K562 (cell line): ENCODE measurements at regions not wholly inside any gene's neighbourhood (a gene's known extent, or its start where the extent isn't known, plus 50 kb on each side); places are given as distances from the start of the nearest gene placed in this dataset.

Experiments
- ATAC-seq: fragments of 200-7000 bp; cut with Tn5 transposase; 3 replicates; pipeline ENCODE4 v1.9.1; 2020; ENCODE audit warnings: moderate library complexity
- BruUV-seq: library from RNA; stranded (reverse); fragments of 400-500 nt; replicated peaks from 2 replicates; lab custom pipeline; 2021; lab: Mats Ljungman, UMichigan
- CTCF ChIA-PET: fragments of 300-600 bp; formaldehyde crosslinking; extraction: SDS; loops from one replicate; lab custom pipeline; 2021; ENCODE audit warnings: low intra/inter-chr PET ratio; lab: Yijun Ruan, JAX
- POLR2A ChIA-PET: fragments of 300-600, 350-650 bp; sonication (Branson Sonifier 250); formaldehyde crosslinking; extraction: SDS; loops from one replicate; lab custom pipeline; 2021; ENCODE audit warnings: antibody characterized with exemption, inconsistent platforms; lab: Yijun Ruan, JAX
- DNase-seq, 4 experiments: peaks; one replicate each; pipeline versions ENCODE4 v3.0.0 to v3.0.0-alpha.2; 2011 to 2018; ENCODE audit warnings: low spot score in 3 of 4, mixed read lengths in 3 of 4; ENCODE audit errors: extremely low read depth in 1 of 4
- FAIRE-seq: peaks from 2 replicates; lab custom pipeline; 2011; peaks lifted over from hg19 to GRCh38; lab: Jason Lieb, UNC
- H2AFZ ChIP-seq: 2 replicates; pipeline ENCODE4 v1.6.0; 2011; ENCODE audit warnings: low read depth, low read length, control low read depth, inconsistent platforms
- H3K27ac ChIP-seq: fragments of 200-600 bp; 3 replicates; pipeline ENCODE4 v1.8.0; 2011; ENCODE audit warnings: low read depth, mild to moderate bottlenecking, control low read depth, inconsistent platforms, low read length, moderate library complexity, mixed read lengths; ENCODE audit errors: extremely low read depth
- H3K27me3 ChIP-seq, 2 experiments: fragments of 300-600 bp in 1 of 2; 2 replicates in 1 of 2; 3 replicates in 1 of 2; pipeline versions ENCODE4 v1.6.0 to v1.8.0; 2011; ENCODE audit warnings: inconsistent platforms in 2 of 2, low read length in 2 of 2, mild to moderate bottlenecking in 1 of 2, mixed read lengths in 1 of 2, moderate library complexity in 1 of 2; ENCODE audit not compliant: control insufficient read depth in 2 of 2, insufficient read depth in 2 of 2
- H3K36me3 ChIP-seq: fragments of 300-600 bp; 3 replicates; pipeline ENCODE4 v1.8.0; 2011; ENCODE audit warnings: mild to moderate bottlenecking, low read length, inconsistent platforms; ENCODE audit not compliant: control insufficient read depth, insufficient read depth
- H3K4me1 ChIP-seq, 2 experiments: fragments of 200-600 bp in 1 of 2; replicated peaks in 1 of 2; 2 replicates in 1 of 2; 3 replicates in 1 of 2; pipeline versions ENCODE4 v1.5.1 to v1.8.0; 2011; ENCODE audit warnings: inconsistent platforms in 2 of 2, low read length in 2 of 2, mild to moderate bottlenecking in 1 of 2, mixed read lengths in 1 of 2, moderate library complexity in 1 of 2; ENCODE audit not compliant: control insufficient read depth in 2 of 2, insufficient read depth in 2 of 2
- H3K4me2 ChIP-seq: 2 replicates; pipeline ENCODE4 v1.6.1; 2011; ENCODE audit warnings: low read length, control low read depth, inconsistent platforms, mixed read lengths; ENCODE audit not compliant: insufficient read depth
- H3K4me3 ChIP-seq: fragments of 200-600 bp; sonication (generic), shearing (Covaris generic); 2 replicates; pipeline ENCODE4 v1.5.1; 2016; ENCODE audit warnings: control low read depth, inconsistent platforms
- H3K79me2 ChIP-seq: fragments of 200-600 bp; 3 replicates; pipeline ENCODE4 v1.8.0; 2011; ENCODE audit warnings: low read length, inconsistent platforms; ENCODE audit not compliant: control insufficient read depth, insufficient read depth
- H3K9ac ChIP-seq, 2 experiments: 2 replicates each; pipeline versions ENCODE4 v1.6.0 to v1.6.1; 2011; ENCODE audit warnings: low read depth in 2 of 2, low read length in 2 of 2, control low read depth in 1 of 2, inconsistent platforms in 1 of 2, mild to moderate bottlenecking in 1 of 2, mixed read lengths in 1 of 2; ENCODE audit not compliant: insufficient read depth in 1 of 2
- H3K9me1 ChIP-seq: one replicate; pipeline ENCODE4 v1.6.0; 2011; ENCODE audit warnings: inconsistent platforms, mild to moderate bottlenecking, low read length, moderate library complexity; ENCODE audit not compliant: control insufficient read depth, insufficient read depth
- H3K9me3 ChIP-seq: replicated peaks from 2 replicates; pipeline ENCODE4 v1.5.1; 2011; ENCODE audit warnings: low read depth, low read length, inconsistent platforms; ENCODE audit not compliant: control insufficient read depth, insufficient read depth
- H4K20me1 ChIP-seq: replicated peaks from 2 replicates; pipeline ENCODE4 v1.6.1; 2011; ENCODE audit warnings: low read length, inconsistent platforms, mixed read lengths; ENCODE audit not compliant: control insufficient read depth, insufficient read depth
- CBX2 ChIP-seq: fragments of 200-600 bp; sonication (generic); IDR thresholded peaks from one replicate; pipeline ENCODE4 v1.6.1; 2012; ENCODE audit warnings: mild to moderate bottlenecking, low read length, inconsistent platforms; ENCODE audit not compliant: insufficient read depth, poor library complexity, severe bottlenecking
- ESRRB ChIP-seq: fragments of 250-450 bp; sonication (Bioruptor Pico); IDR thresholded peaks from 2 replicates; pipeline ENCODE4 v1.5.0; 2020; ENCODE audit warnings: mild to moderate bottlenecking, moderate library complexity, borderline replicate concordance
- EWSR1 ChIP-seq: fragments of 450-650 bp; IDR thresholded peaks from 2 replicates; pipeline ENCODE4 v1.6.1; 2018; ENCODE audit warnings: borderline replicate concordance, mild to moderate bottlenecking, low read depth, moderate library complexity; ENCODE audit not compliant: partially characterized antibody
- GATA2 ChIP-seq: sonication (generic); formaldehyde crosslinking; IDR thresholded peaks from 2 replicates; pipeline ENCODE4 v1.4.0; 2020; ENCODE audit warnings: mild to moderate bottlenecking, missing genetic modification reagents
- GTF2E2 ChIP-seq: fragments of 200-800 bp; sonication (Bioruptor generic); IDR thresholded peaks from 2 replicates; pipeline ENCODE4 v1.6.1; 2016; ENCODE audit warnings: missing genetic modification characterization, missing compliant biosample characterization
- ILK ChIP-seq: fragments of 450-650 bp; IDR thresholded peaks from 2 replicates; pipeline ENCODE4 v1.6.1; 2016; ENCODE audit warnings: missing genetic modification characterization, low read depth, mild to moderate bottlenecking, missing compliant biosample characterization, moderate library complexity, borderline replicate concordance
- KAT8 ChIP-seq: fragments of 450-650 bp; IDR thresholded peaks from 2 replicates; pipeline ENCODE4 v1.6.1; 2016; ENCODE audit warnings: low read depth, mild to moderate bottlenecking
- KLF13 ChIP-seq: fragments of 450-650 bp; IDR thresholded peaks from 2 replicates; pipeline ENCODE4 v1.6.1; 2016; ENCODE audit warnings: missing genetic modification characterization, low read depth, mild to moderate bottlenecking, missing compliant biosample characterization, moderate library complexity, borderline replicate concordance
- MAZ ChIP-seq, 2 experiments: fragments of 450-650 bp in 1 of 2; sonication (generic) in 1 of 2; formaldehyde crosslinking; IDR thresholded peaks in 1 of 2; conservative IDR thresholded peaks in 1 of 2; 2 replicates each; pipeline versions ENCODE4 v1.4.0 to v1.5.0; 2020; ENCODE audit warnings: mild to moderate bottlenecking in 1 of 2, missing genetic modification reagents in 1 of 2
- MCM7 ChIP-seq, 2 experiments: fragments of 450-650 bp; IDR thresholded peaks; 2 replicates each; pipeline ENCODE4 v1.6.1; 2016 to 2018
- MTA2 ChIP-seq: fragments of 450-650 bp; IDR thresholded peaks from 2 replicates; pipeline ENCODE4 v1.6.1; 2016; ENCODE audit warnings: low read depth
- PHB2 ChIP-seq: fragments of 450-650 bp; IDR thresholded peaks from 2 replicates; pipeline ENCODE4 v1.6.1; 2017; ENCODE audit warnings: low read depth
- RBM17 ChIP-seq: fragments of 200-400 bp; formaldehyde crosslinking; IDR thresholded peaks from 2 replicates; pipeline ENCODE4 v1.6.1; 2017; ENCODE audit warnings: low read depth, mild to moderate bottlenecking, low read length, borderline replicate concordance
- SOX6 ChIP-seq: fragments of 450-650 bp; IDR thresholded peaks from 2 replicates; pipeline ENCODE4 v1.6.1; 2014; ENCODE audit warnings: mild to moderate bottlenecking
- TBL1XR1 ChIP-seq, 2 experiments: IDR thresholded peaks; 2 replicates each; pipeline ENCODE4 v1.6.1; 2012; ENCODE audit warnings: improper control_type of control experiment in 2 of 2, low read length in 2 of 2, mild to moderate bottlenecking in 1 of 2
- THRB ChIP-seq: fragments of 450-650 bp; formaldehyde crosslinking; conservative IDR thresholded peaks from 2 replicates; pipeline ENCODE4 v1.4.0; 2022; ENCODE audit warnings: mild to moderate bottlenecking, missing genetic modification characterization
- ZFPM2 ChIP-seq: fragments of 250-450 bp; sonication (Bioruptor Pico); IDR thresholded peaks from 2 replicates; pipeline ENCODE4 v1.5.1; 2022; ENCODE audit warnings: mild to moderate bottlenecking
- ZNF644 ChIP-seq: fragments of 200-800 bp; sonication (Bioruptor generic); IDR thresholded peaks from 2 replicates; pipeline ENCODE4 v1.6.1; 2016; ENCODE audit warnings: low read depth, missing genetic modification characterization, missing compliant biosample characterization
- ZZZ3 ChIP-seq: fragments of 450-650 bp; IDR thresholded peaks from 2 replicates; pipeline ENCODE4 v1.6.1; 2016; ENCODE audit warnings: antibody characterized with exemption, mild to moderate bottlenecking, moderate library complexity
- WGBS: fragments of 100-300 bp; shearing (Covaris generic); methylation state at CpG from one replicate; pipeline ENCODE4 v1.1.6; 2016; ENCODE audit warnings: low coverage, mixed read lengths; ENCODE audit not compliant: insufficient coverage; ENCODE audit errors: missing lambda C conversion rate; 5-methylcytosine and 5-hydroxymethylcytosine counted together
- in situ Hi-C: fragments of 300-500 bp; cut with MboI; formaldehyde crosslinking; loops from 4 replicates; pipeline ENCODE4 v1.15.0; 2018; ENCODE audit warnings: inconsistent platforms, mixed read lengths
- intact Hi-C: fragments of 100-400 bp; cut with micrococcal nuclease; formaldehyde crosslinking; loops from 2 replicates; pipeline ENCODE4 v1.14.2; 2022
- TF ChIP-seq, protein P1 (sequence below): sonication (generic); formaldehyde crosslinking; IDR thresholded peaks from 2 replicates; pipeline ENCODE4 v1.8.1; 2023; ENCODE audit warnings: mild to moderate bottlenecking, missing genetic modification reagents

GRCh38 chr2:12343141-12343540, 373.6 kb upstream of the TRIB2 start:
- peaks cover 11% of the 10 kb centered on the region; the same call in 2 of the 3 replicates for H3K36me3 ChIP-seq
- POLR2A ChIA-PET, result interaction anchor here (1.2 kb wide), 1 partner anchor 373 kb away, joined by 4 read pairs; no protein-coding TSS in a partner anchor
- FAIRE-seq (no peak), ATAC-seq (no peak), DNase-seq (no peak)
- no peak overlapping the region for H3K9ac ChIP-seq
- H3K27ac ChIP-seq, result no peak overlapping the region
- no peaks in the 10 kb centered on the region for H4K20me1 ChIP-seq
- no peaks in the 10 kb centered on the region for H3K9me3 ChIP-seq
- no peaks in the 10 kb centered on the region for H3K79me2 ChIP-seq
- no TSS peak for BruUV-seq
- CTCF ChIA-PET, result no interaction called here
- H3K4me3 ChIP-seq, result no peak overlapping the region
- no peak overlapping the region for H2AFZ ChIP-seq
- H3K9me1 ChIP-seq, result no peaks in the 10 kb centered on the region
- H3K27me3 ChIP-seq, result no peaks in the 10 kb centered on the region
- H3K4me2 ChIP-seq, result no peak overlapping the region
- WGBS, result 80% methylated on average over 5 of the region's 5 CpGs
- TF ChIP-seq ZFPM2 (no peak), ZZZ3 (no peak), CBX2 (no peak), EWSR1 (no peak), SOX6 (no peak), GATA2 (no peak), THRB (CRISPR knock-in tag) (no peak), ESRRB (CRISPR knock-in tag) (no peak), TBL1XR1 (IDR thresholded peaks at IDR 0.05; ENCODE audit: low read length in 2 of 2) (no peak), ZNF644 (tag) (no peak), MTA2 (no peak), ILK (tag) (no peak), RBM17 (no peak), MAZ (CRISPR knock-in tag; conservative IDR thresholded peaks at IDR 0.05 in 1 of 2, IDR thresholded peaks at IDR 0.05 in 1 of 2) (no peak), KAT8 (no peak), GTF2E2 (tag) (no peak), KLF13 (no peak), PHB2 (no peak), MCM7 (IDR thresholded peaks at IDR 0.05) (no peak)
- TF ChIP-seq, protein P1, sequence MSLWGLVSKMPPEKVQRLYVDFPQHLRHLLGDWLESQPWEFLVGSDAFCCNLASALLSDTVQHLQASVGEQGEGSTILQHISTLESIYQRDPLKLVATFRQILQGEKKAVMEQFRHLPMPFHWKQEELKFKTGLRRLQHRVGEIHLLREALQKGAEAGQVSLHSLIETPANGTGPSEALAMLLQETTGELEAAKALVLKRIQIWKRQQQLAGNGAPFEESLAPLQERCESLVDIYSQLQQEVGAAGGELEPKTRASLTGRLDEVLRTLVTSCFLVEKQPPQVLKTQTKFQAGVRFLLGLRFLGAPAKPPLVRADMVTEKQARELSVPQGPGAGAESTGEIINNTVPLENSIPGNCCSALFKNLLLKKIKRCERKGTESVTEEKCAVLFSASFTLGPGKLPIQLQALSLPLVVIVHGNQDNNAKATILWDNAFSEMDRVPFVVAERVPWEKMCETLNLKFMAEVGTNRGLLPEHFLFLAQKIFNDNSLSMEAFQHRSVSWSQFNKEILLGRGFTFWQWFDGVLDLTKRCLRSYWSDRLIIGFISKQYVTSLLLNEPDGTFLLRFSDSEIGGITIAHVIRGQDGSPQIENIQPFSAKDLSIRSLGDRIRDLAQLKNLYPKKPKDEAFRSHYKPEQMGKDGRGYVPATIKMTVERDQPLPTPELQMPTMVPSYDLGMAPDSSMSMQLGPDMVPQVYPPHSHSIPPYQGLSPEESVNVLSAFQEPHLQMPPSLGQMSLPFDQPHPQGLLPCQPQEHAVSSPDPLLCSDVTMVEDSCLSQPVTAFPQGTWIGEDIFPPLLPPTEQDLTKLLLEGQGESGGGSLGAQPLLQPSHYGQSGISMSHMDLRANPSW, result no peak
- H3K4me1 ChIP-seq, result no peaks in the 10 kb centered on the region; a peak in 1 of 5 replicates
- intact Hi-C loops, result no loop called here
- in situ Hi-C loops, result no loop called here
